ENCODE measurements at regions not wholly inside any gene's neighbourhood (a gene's known extent, or its start where the extent isn't known, plus 50 kb on each side); places are given as distances from the start of the nearest gene placed in this dataset.
"Not testable (repeated sequence)": the region's sequence is repeated elsewhere in the genome, so short reads cannot be mapped to it uniquely, and the experiment has no call there.

DNA sequence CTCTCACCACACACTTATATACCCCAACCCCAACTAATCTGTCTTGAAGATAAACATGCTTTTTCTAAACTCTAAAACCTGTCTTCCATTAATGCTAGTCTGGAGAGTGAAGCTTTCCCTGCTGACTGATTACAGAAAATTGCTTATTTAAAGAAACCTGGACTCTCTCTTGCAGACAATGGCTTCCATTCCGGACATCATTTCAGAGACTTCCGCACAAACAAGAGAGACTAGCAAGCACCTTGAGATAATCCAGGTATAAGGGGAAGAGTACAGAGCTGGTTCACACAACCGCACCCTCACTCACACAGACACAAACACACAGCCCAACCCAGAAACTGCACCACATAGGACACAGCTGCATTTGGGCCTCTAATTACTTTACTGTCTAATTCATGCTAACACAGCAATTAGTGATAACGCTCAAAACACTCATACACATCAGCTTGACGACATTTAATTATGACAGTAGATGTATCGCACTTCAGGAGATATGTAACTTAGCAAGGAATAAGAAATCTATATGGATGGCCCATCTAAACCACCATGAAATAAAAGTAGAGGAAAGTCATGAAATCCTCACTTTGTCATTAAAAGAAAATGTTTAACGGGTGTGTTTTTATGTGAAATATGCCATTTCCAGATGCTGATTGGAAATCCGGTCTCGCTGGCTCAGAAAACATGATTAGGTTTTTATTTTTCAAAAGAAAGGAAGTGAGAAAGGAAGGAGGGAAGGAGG, 138.1 kb upstream of the JARID2 start:
- H3K9me3 ChIP-seq, result no peaks in the 10 kb centered on the region
- ATAC-seq (no peak), DNase-seq (no peak)
- no peak for TF ChIP-seq POLR2A (IDR thresholded peaks at IDR 0.05)
- TF ChIP-seq, protein P1, sequence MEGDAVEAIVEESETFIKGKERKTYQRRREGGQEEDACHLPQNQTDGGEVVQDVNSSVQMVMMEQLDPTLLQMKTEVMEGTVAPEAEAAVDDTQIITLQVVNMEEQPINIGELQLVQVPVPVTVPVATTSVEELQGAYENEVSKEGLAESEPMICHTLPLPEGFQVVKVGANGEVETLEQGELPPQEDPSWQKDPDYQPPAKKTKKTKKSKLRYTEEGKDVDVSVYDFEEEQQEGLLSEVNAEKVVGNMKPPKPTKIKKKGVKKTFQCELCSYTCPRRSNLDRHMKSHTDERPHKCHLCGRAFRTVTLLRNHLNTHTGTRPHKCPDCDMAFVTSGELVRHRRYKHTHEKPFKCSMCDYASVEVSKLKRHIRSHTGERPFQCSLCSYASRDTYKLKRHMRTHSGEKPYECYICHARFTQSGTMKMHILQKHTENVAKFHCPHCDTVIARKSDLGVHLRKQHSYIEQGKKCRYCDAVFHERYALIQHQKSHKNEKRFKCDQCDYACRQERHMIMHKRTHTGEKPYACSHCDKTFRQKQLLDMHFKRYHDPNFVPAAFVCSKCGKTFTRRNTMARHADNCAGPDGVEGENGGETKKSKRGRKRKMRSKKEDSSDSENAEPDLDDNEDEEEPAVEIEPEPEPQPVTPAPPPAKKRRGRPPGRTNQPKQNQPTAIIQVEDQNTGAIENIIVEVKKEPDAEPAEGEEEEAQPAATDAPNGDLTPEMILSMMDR (IDR thresholded peaks at IDR 0.05), result no peak
- H3K36me3 ChIP-seq (replicated peaks in 1 of 2; ENCODE audit: insufficient read depth in 1 of 2, low read depth in 2 of 2), result no peaks in the 10 kb centered on the region
- intact Hi-C loops (cut with DNase I), result no loop called here
- 91 to 95% methylated on average over 9 of the region's 9 CpGs for WGBS, 2 donors
- no peak overlapping the region for H3K27ac ChIP-seq
- H3K27me3 ChIP-seq, result no peaks in the 10 kb centered on the region
- no peak overlapping the region for H3K4me3 ChIP-seq
- no peaks in the 10 kb centered on the region for H3K4me1 ChIP-seq

DNA sequence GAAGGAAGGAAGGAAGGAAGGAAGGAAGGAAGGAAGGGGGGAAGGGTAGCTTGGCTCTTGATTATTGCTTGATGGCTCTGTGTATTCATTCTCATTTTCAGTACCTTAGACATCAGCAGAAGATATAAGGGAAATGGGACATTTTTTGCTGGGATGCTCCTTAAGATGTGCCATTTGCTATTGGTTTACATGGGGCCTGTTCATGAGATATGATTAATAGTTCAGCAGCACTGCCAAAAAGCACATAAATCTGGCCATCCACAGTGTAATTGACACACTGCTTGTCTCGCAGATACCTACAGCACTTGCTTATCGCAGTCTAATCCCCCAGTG, 137.5 kb upstream of the JARID2 start:
- no peaks in the 10 kb centered on the region for H3K4me1 ChIP-seq
- no peaks in the 10 kb centered on the region for H3K36me3 ChIP-seq (replicated peaks in 1 of 2; ENCODE audit: insufficient read depth in 1 of 2, low read depth in 2 of 2)
- DNase-seq, result no peak
- 92 to 95% methylated on average over 2 of the region's 2 CpGs for WGBS, 2 donors
- H3K4me3 ChIP-seq, result no peak overlapping the region
- H3K27ac ChIP-seq, result no peak overlapping the region
- H3K9me3 ChIP-seq, result no peaks in the 10 kb centered on the region
- intact Hi-C loops (cut with DNase I), result no loop called here
- H3K27me3 ChIP-seq, result no peaks in the 10 kb centered on the region
- ATAC-seq, result no peak
- TF ChIP-seq, protein P1 (IDR thresholded peaks at IDR 0.05), result no peak
- TF ChIP-seq POLR2A (IDR thresholded peaks at IDR 0.05), result no peak

DNA sequence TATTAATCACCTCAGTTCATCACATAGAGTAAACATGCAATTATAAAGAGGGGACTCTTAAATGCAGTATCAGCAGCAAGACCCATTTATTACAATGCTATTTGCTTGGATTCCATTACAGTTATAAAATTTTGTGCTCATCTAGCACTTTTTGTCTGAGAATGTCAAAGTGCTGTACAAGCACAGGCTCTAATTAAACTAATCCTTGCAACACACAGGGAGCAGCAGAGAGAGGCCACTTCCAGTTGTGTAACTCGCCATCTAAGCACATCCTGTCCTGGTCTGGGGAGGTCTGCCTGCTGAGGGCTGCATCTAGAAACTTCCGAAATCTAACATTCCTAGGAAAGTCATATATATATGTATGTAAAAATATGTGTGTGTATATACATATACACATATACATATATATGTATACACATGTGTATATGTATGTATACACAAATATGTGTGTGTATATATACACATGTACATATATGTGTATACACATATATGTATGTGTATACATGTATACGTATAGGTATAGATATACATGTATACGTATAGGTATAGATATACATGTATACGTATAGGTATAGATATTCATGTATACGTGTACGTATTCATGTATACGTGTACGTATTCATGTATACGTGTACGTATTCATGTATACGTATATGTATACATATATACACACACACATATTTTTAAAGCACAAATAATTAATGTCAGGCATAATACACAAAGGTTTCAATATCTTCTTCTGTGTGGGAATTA, 136.4 kb upstream of the JARID2 start:
- TF ChIP-seq, protein P1 (IDR thresholded peaks at IDR 0.05), result no peak
- no peak for TF ChIP-seq POLR2A (IDR thresholded peaks at IDR 0.05)
- H3K27ac ChIP-seq, result no peak overlapping the region
- DNase-seq (peak in 1 of 4 donors; percentile 52), ATAC-seq (no peak)
- no peaks in the 10 kb centered on the region for H3K9me3 ChIP-seq
- H3K4me1 ChIP-seq, result no peaks in the 10 kb centered on the region
- intact Hi-C loops (cut with DNase I), result no loop called here
- H3K36me3 ChIP-seq (replicated peaks in 1 of 2; ENCODE audit: insufficient read depth in 1 of 2, low read depth in 2 of 2), result no peaks in the 10 kb centered on the region
- H3K4me3 ChIP-seq, result no peak overlapping the region
- no peaks in the 10 kb centered on the region for H3K27me3 ChIP-seq
- WGBS, 2 donors, result 80 to 81% methylated on average over 12 of the region's 12 CpGs

DNA sequence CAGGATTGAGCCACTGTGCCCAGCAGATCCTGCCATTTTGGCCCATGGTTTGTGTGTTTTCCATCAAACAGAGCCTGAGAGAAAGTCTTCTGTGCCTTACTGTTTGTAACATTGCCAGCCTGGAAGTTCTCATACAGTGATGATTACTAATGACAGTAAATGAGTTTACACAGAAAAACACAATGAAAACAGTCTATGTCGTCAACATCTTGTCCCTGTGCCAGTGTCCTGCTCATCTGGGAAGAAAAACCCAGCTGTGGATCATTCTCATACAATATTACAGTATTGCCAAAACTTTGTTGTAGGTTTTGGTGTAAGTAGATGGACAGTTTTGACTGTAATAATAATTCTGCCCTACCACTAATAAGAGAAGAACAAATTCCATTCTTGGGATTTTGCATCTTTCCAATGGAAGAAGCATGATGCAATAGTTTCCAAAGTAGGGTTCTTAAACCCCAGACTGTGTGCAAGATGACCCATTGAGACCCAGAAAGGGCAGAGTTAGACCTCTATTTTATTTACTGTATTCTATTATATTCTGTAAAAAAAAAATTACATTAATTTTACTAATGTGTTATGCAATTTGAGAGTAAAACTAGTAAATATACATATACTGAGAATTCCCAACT, 135.0 kb upstream of the JARID2 start:
- H3K27ac ChIP-seq, result no peak overlapping the region
- TF ChIP-seq, protein P1 (IDR thresholded peaks at IDR 0.05), result no peak
- TF ChIP-seq POLR2A (IDR thresholded peaks at IDR 0.05), result no peak
- no peak for ATAC-seq
- no peaks in the 10 kb centered on the region for H3K9me3 ChIP-seq
- WGBS, 2 donors, result 35 to 48% methylated on average over 1 of the region's 1 CpG
- H3K4me1 ChIP-seq, result no peaks in the 10 kb centered on the region
- no peaks in the 10 kb centered on the region for H3K36me3 ChIP-seq (replicated peaks in 1 of 2; ENCODE audit: insufficient read depth in 1 of 2, low read depth in 2 of 2)
- H3K27me3 ChIP-seq, result no peaks in the 10 kb centered on the region
- intact Hi-C loops (cut with DNase I), result no loop called here
- no peak for DNase-seq
- no peak overlapping the region for H3K4me3 ChIP-seq

DNA sequence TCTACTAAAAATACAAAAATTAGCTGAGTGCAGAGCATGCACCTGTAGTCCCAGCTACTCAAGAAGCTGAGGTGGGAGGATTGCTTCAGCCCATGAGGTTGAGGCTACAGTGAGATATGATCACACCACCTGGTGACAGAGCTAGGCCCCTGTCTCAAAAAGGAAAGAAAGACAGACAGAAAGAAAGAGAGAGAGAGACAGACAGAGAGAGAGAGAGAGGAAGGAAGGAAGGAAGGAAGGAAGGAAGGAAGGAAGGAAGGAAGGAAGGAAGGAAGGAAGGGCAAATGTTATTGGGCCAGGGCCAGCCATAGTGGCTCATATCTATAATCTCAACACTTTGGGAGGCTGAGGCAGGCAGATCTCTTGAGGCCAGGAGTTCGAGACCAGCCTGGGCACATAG, 134.3 kb upstream of the JARID2 start:
- H3K27me3 ChIP-seq; intact Hi-C loops (cut with DNase I); DNase-seq; H3K4me3 ChIP-seq; ATAC-seq; H3K27ac ChIP-seq; H3K4me1 ChIP-seq; H3K9me3 ChIP-seq; H3K36me3 ChIP-seq (replicated peaks in 1 of 2; ENCODE audit: insufficient read depth in 1 of 2, low read depth in 2 of 2): not testable (repeated sequence)
- WGBS, 2 donors, result 79 to 81% methylated on average over 1 of the region's 1 CpG

Measured in body of pancreas (tissue), 4 donors.